Osteocyte (in vitro differentiated cells): ENCODE measurements at regions not wholly inside any gene's neighbourhood (a gene's known extent, or its start where the extent isn't known, plus 50 kb on each side); places are given as distances from the start of the nearest gene placed in this dataset.

Experiments
- DNase-seq: peaks from one replicate; pipeline ENCODE4 v3.0.0; 2021; ENCODE audit warnings: mixed read lengths; ENCODE audit not compliant: unreplicated experiment; ENCODE audit errors: extremely low spot score
- H3K27ac Mint-ChIP-seq: one replicate; pipeline ENCODE4 v1.8.0; 2021; ENCODE audit warnings: mild to moderate bottlenecking, mixed read lengths; ENCODE audit not compliant: unreplicated experiment
- H3K27me3 Mint-ChIP-seq: one replicate; pipeline ENCODE4 v1.8.0; 2021; ENCODE audit warnings: mixed read lengths; ENCODE audit not compliant: unreplicated experiment
- H3K36me3 Mint-ChIP-seq: one replicate; pipeline ENCODE4 v1.8.0; 2021; ENCODE audit warnings: mixed read lengths; ENCODE audit not compliant: unreplicated experiment
- H3K4me1 Mint-ChIP-seq: one replicate; pipeline ENCODE4 v1.8.0; 2021; ENCODE audit warnings: mixed read lengths; ENCODE audit not compliant: unreplicated experiment
- H3K4me3 Mint-ChIP-seq: one replicate; pipeline ENCODE4 v1.8.0; 2021; ENCODE audit warnings: mild to moderate bottlenecking, moderate library complexity, mixed read lengths; ENCODE audit not compliant: unreplicated experiment
- H3K9me3 Mint-ChIP-seq: one replicate; pipeline ENCODE4 v1.8.0; 2021; ENCODE audit warnings: mixed read lengths; ENCODE audit not compliant: unreplicated experiment
- TF ChIP-seq, protein P1 (sequence below): fragments of 200-600 bp; sonication (generic); IDR thresholded peaks from 2 replicates; pipeline ENCODE4 v1.5.0; 2021; ENCODE audit warnings: antibody characterized with exemption, mild to moderate bottlenecking, moderate library complexity

DNA sequence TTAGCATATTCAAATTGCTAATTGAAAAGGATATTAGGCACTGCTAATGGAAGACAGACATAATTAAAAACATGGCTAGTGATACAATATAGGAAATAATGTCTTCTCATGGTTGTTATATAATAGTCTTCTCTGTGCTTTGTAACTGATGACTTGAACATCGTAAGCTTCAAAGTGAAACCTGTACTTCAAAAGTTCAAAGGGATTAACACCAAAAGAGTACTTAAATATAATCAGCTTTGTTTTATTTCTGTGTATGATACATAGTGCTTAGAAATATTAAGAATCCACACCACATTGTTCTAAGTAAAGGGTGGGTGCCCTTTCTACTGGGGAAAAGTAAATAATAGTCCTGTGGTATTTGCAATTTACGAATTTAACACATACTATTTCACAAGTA, 75.4 kb upstream of the ITGA1 start:
- no peak for DNase-seq
- Mint-ChIP-seq H3K27ac (no peak overlapping the region), H3K4me1 (peaks cover 44% of the 10 kb centered on the region), H3K4me3 (no peak overlapping the region), H3K9me3 (peaks cover 13% of the 10 kb centered on the region), H3K36me3 (peaks cover 5% of the 10 kb centered on the region), H3K27me3 (no peaks in the 10 kb centered on the region)
- TF ChIP-seq, protein P1, sequence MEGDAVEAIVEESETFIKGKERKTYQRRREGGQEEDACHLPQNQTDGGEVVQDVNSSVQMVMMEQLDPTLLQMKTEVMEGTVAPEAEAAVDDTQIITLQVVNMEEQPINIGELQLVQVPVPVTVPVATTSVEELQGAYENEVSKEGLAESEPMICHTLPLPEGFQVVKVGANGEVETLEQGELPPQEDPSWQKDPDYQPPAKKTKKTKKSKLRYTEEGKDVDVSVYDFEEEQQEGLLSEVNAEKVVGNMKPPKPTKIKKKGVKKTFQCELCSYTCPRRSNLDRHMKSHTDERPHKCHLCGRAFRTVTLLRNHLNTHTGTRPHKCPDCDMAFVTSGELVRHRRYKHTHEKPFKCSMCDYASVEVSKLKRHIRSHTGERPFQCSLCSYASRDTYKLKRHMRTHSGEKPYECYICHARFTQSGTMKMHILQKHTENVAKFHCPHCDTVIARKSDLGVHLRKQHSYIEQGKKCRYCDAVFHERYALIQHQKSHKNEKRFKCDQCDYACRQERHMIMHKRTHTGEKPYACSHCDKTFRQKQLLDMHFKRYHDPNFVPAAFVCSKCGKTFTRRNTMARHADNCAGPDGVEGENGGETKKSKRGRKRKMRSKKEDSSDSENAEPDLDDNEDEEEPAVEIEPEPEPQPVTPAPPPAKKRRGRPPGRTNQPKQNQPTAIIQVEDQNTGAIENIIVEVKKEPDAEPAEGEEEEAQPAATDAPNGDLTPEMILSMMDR = no peak

DNA sequence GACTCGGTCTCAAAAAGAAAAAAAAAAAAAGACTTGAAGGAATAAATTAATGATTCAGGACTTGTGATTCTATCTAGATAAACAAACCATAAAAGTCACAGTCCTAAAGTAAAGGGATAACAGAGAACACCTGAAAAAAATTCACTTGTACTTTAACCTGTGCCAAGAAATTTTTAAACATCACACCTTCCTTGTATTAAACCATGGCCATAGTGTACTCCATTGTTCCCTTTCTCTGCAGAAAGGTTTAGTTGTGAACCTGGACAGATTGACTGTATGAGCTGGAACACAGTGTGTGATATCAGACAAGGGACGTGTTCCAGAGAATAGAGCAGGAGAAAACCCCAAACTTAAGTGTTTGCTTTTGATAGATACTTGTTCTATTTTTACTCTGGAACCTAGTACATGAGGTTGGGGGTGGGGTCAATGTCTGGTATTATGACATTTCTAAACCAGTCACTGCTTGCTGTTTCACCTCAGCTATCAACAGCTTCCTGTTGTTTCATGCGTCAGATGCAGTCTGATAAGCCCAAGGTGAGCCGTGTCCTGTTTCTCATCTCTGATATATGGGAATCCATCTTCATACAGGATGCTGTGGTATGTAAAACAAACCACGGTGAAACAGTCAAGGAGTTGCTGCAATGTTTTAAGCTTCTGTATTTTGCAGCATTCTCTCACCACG, 62.5 kb upstream of the ITGA1 start:
- Mint-ChIP-seq H3K27me3 (no peaks in the 10 kb centered on the region), H3K27ac (no peak overlapping the region), H3K4me1 (peaks cover 33% of the 10 kb centered on the region), H3K9me3 (peaks cover 6% of the 10 kb centered on the region), H3K4me3 (no peak overlapping the region), H3K36me3 (no peaks in the 10 kb centered on the region)
- no peak for DNase-seq
- TF ChIP-seq, protein P1 = no peak

DNA sequence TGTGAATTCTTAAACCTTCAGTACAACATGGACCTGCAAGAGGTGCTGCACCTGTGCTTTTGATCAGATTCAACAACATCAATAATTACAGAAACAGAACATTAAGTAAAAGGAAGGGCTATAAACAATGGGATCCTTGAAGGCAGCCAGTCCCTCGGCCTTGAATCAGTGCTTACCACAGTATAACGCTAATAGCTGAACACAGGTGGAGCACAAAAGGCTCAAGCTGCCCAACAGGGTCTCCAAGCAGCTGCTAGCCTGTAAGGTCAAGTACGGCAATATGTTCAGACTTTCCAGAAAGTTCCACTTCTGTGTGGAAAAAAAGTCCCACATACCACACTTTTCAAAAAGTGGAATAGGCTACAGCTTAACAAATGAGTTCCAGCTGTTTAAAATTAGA, 61.9 kb upstream of the ITGA1 start:
- TF ChIP-seq, protein P1 = no peak
- Mint-ChIP-seq H3K27me3 (no peaks in the 10 kb centered on the region), H3K4me1 (peaks cover 33% of the 10 kb centered on the region), H3K36me3 (no peaks in the 10 kb centered on the region), H3K27ac (no peak overlapping the region), H3K4me3 (no peak overlapping the region), H3K9me3 (peaks cover 10% of the 10 kb centered on the region)
- no peak for DNase-seq

DNA sequence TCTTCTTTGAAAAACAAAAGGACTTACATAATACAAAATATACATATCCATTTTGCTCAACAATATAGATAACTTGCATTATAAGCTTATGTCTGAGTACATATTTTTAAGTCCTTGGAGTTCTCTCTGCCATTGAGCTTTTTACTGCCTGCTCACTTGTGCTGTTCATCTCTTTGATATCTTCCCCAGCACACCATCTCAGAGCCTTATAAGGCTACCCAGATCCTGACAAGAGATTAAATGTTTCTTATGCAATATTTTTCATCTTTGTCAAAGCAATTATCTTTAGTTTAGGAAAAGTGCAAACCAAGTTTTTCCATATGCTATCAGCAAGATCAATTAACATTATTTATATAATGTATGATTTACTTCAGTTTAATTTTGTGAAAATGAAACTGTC, 60.7 kb upstream of the ITGA1 start:
- H3K4me3 Mint-ChIP-seq = no peak overlapping the region
- no peak for DNase-seq
- H3K9me3 Mint-ChIP-seq = peaks cover 10% of the 10 kb centered on the region
- peak overlapping the region; percentile 36 for H3K27ac Mint-ChIP-seq
- H3K4me1 Mint-ChIP-seq = peaks cover 35% of the 10 kb centered on the region
- H3K36me3 Mint-ChIP-seq = no peaks in the 10 kb centered on the region
- TF ChIP-seq, protein P1 = no peak
- H3K27me3 Mint-ChIP-seq = no peaks in the 10 kb centered on the region

DNA sequence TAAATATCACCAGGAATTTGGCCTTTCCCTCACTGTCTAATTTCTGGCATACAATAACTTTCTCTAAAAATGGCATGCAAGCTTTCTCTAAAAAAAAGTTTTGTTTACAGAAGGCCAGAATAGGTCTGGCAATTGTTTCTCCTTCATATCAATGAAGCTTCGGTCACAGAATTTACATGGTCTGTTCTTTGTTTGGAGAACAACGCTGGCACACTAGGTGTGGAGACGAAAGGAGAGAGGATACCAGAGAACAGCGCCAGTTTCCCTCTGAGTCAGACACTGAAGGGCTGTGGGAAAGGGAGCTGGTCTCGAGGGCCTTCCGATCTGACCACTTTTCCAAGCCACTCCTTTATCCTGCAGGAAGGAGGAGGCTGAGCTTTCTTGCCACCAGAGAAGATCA, 60.1 kb upstream of the ITGA1 start:
- peak overlapping the region; percentile 31 for H3K4me3 Mint-ChIP-seq

More for the DNA sequence above, 60.1 kb upstream of the ITGA1 start:
- TF ChIP-seq, protein P1 = no peak
- peaks cover 36% of the 10 kb centered on the region for H3K4me1 Mint-ChIP-seq
- peak overlapping the region; percentile 92 for H3K27ac Mint-ChIP-seq
- no peaks in the 10 kb centered on the region for H3K36me3 Mint-ChIP-seq
- no peaks in the 10 kb centered on the region for H3K27me3 Mint-ChIP-seq
- no peak for DNase-seq
- H3K9me3 Mint-ChIP-seq = peaks cover 10% of the 10 kb centered on the region
